Thoracic aorta (tissue), 2 donors: ENCODE measurements at regions not wholly inside any gene's neighbourhood (a gene's known extent, or its start where the extent isn't known, plus 50 kb on each side); places are given as distances from the start of the nearest gene placed in this dataset.
"Not testable (repeated sequence)": the region's sequence is repeated elsewhere in the genome, so short reads cannot be mapped to it uniquely, and the experiment has no call there.

Source experiments
- ATAC-seq: fragments of 150-250 bp; one replicate; pipeline ENCODE4 v1.8.0; 2017; ENCODE audit warnings: low read depth; ENCODE audit not compliant: insufficient number of reproducible peaks, low FRiP score
- DNase-seq: peaks from one replicate; pipeline ENCODE4 v3.0.0-alpha.2; 2020; ENCODE audit warnings: low spot score
- H3K27ac ChIP-seq, 2 donors: fragments of 200-600 bp; sonication (generic); 1 replicate in 1 of 2; 2 replicates in 1 of 2; pipeline ENCODE4 v1.5.1; 2016; ENCODE audit warnings: mild to moderate bottlenecking in 2 of 2, moderate library complexity in 2 of 2
- H3K27me3 ChIP-seq: fragments of 200-600 bp; sonication (generic); replicated peaks from 2 replicates; pipeline ENCODE4 v1.6.0; 2016; ENCODE audit warnings: mild to moderate bottlenecking; ENCODE audit not compliant: insufficient read depth
- H3K36me3 ChIP-seq: fragments of 200-600 bp; sonication (generic); one replicate; pipeline ENCODE4 v1.5.1; 2016
- H3K4me1 ChIP-seq, 2 donors: fragments of 200-600 bp; sonication (generic); 1 replicate in 1 of 2; 2 replicates in 1 of 2; pipeline versions ENCODE4 v1.5.1 to v1.6.0; 2016; ENCODE audit warnings: low read depth in 2 of 2, mild to moderate bottlenecking in 1 of 2; ENCODE audit not compliant: control insufficient read depth in 1 of 2
- H3K4me3 ChIP-seq: fragments of 200-600 bp; sonication (generic); 2 replicates; pipeline ENCODE4 v1.5.1; 2016; ENCODE audit warnings: mild to moderate bottlenecking
- H3K9me3 ChIP-seq: fragments of 200-600 bp; sonication (generic); 2 replicates; pipeline ENCODE4 v1.5.1; 2016
- TF ChIP-seq, protein P1 (sequence below): fragments of 200-600 bp; sonication (generic); IDR thresholded peaks from one replicate; pipeline ENCODE4 v1.5.1; 2019; ENCODE audit warnings: antibody characterized with exemption

DNA sequence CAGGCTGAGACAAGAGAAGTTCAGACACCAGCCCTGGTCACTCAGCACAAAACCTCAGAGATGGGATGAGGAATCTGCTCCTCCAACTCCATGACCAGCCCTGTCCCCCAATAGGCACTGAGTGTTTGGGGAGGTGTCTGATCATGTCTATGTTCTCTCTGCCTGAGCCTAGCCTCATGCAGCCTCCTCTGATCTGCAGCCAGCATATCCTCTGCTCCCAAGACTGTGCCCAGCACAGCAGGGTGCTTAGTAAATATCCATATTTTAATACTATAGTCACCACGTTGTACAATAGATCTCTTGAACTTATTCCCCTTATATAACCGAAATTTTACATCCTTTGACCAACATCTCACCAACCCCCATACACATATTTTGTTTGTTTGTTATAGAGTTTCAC, 202.9 kb downstream of the MATN1 start:
- no peak for ATAC-seq
- TF ChIP-seq, protein P1, sequence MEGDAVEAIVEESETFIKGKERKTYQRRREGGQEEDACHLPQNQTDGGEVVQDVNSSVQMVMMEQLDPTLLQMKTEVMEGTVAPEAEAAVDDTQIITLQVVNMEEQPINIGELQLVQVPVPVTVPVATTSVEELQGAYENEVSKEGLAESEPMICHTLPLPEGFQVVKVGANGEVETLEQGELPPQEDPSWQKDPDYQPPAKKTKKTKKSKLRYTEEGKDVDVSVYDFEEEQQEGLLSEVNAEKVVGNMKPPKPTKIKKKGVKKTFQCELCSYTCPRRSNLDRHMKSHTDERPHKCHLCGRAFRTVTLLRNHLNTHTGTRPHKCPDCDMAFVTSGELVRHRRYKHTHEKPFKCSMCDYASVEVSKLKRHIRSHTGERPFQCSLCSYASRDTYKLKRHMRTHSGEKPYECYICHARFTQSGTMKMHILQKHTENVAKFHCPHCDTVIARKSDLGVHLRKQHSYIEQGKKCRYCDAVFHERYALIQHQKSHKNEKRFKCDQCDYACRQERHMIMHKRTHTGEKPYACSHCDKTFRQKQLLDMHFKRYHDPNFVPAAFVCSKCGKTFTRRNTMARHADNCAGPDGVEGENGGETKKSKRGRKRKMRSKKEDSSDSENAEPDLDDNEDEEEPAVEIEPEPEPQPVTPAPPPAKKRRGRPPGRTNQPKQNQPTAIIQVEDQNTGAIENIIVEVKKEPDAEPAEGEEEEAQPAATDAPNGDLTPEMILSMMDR = no peak

DNA sequence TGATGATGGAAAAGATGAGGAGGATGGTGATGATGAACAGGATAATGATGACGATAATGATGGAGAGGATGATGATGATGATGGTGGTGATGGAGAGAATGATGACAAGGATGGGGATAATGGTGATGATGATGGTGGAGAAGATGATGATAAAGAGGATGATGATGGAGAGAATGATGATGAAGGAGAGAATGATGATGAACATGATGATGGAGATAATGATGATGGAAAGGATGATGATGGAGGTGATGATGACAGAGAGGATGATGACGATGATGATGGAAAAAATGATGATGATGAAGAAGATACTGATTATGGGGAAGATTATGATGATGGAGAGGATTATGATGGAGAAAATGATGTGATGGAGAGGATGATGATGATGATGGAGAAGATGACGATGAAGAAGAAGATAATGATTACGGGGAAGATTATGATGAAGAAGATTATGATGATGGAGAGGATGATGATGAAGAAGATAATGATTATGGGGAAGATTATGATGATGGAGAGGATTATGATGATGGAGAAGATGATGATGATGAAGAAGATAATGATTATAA, 204.1 kb downstream of the MATN1 start:
- no peak overlapping the region for H3K4me3 ChIP-seq
- TF ChIP-seq, protein P1 = no peak
- no peaks in the 10 kb centered on the region for H3K4me1 ChIP-seq
- H3K9me3 ChIP-seq = no peaks in the 10 kb centered on the region
- no peaks in the 10 kb centered on the region for H3K27me3 ChIP-seq
- H3K36me3 ChIP-seq = no peaks in the 10 kb centered on the region
- DNase-seq (no peak), ATAC-seq (no peak)
- H3K27ac ChIP-seq = no peak overlapping the region

More for the DNA sequence above, 202.9 kb downstream of the MATN1 start:
- Histone ChIP-seq H3K27me3 (no peaks in the 10 kb centered on the region), H3K4me3 (no peak overlapping the region), H3K4me1 (no peaks in the 10 kb centered on the region), H3K27ac (no peak overlapping the region), H3K36me3 (no peaks in the 10 kb centered on the region), H3K9me3 (no peaks in the 10 kb centered on the region)
- no peak for DNase-seq

DNA sequence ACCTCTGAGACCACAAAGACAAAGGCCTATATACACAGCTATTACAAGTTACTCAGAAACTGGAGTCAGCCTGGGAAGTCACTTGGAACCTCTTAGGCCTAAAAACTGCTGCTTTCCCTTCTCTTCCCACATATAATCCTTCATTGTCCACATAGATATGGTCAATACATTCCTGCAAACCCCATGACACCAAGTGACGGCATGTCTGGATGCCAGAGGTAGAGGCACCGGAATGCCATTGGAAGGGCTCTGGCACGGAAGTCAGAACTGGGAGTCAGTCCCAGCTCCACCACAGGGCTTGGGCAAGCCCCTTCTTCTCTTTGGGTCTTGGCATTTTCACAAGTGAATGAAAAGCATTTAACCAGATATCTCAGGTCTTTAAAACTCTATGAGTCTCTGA, 204.7 kb downstream of the MATN1 start:
- ATAC-seq = no peak
- TF ChIP-seq, protein P1 = no peak
- H3K9me3 ChIP-seq = no peaks in the 10 kb centered on the region
- no peaks in the 10 kb centered on the region for H3K4me1 ChIP-seq
- no peaks in the 10 kb centered on the region for H3K27me3 ChIP-seq
- no peak overlapping the region for H3K4me3 ChIP-seq
- no peaks in the 10 kb centered on the region for H3K36me3 ChIP-seq
- H3K27ac ChIP-seq = no peak overlapping the region
- DNase-seq = no peak

DNA sequence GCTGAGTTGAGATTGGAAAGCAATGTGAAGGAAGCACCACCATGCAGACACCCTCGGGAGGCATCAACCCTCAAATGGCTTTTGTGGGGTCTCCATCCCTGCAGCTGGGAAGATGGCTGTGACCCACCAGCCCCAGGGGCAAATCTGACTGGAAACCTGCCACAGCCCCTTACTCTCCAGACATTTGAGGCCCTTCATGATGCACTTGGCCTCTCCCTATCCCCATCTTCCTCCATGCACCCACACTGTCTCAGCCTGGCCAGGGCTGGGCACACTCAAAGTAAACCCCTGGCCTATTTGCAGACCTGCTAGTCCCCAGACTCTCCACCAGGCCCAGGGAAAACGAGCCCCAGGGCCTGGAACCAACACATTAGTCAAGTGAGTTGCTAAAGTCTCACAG, 205.2 kb downstream of the MATN1 start:
- ATAC-seq (no peak), DNase-seq (no peak)
- Histone ChIP-seq H3K27me3 (no peaks in the 10 kb centered on the region), H3K27ac (no peak overlapping the region), H3K4me3 (no peak overlapping the region), H3K36me3 (no peaks in the 10 kb centered on the region), H3K9me3 (no peaks in the 10 kb centered on the region), H3K4me1 (no peaks in the 10 kb centered on the region)
- TF ChIP-seq, protein P1 = no peak

DNA sequence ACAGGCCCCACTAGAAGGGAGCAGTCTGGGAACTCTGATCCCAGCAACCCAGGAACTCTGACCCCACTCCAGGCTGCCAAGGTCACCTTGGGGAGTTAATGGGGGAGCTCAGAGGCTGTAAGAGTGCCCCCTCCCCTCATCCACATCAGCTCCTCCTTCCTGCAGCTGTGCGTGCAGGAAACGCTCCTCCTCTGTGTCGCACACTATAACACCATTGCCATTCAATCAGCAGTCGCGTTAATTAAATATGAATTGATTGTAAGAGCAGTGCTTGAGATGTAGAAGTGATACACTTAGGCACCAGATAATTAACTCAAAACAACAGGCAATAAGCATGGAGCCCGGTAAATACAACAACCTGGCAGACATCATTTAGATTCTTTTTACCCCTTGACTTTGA, 205.7 kb downstream of the MATN1 start:
- H3K9me3 ChIP-seq, H3K4me3 ChIP-seq, H3K27me3 ChIP-seq, H3K4me1 ChIP-seq, ATAC-seq, H3K27ac ChIP-seq, DNase-seq, H3K36me3 ChIP-seq: not testable (repeated sequence)

DNA sequence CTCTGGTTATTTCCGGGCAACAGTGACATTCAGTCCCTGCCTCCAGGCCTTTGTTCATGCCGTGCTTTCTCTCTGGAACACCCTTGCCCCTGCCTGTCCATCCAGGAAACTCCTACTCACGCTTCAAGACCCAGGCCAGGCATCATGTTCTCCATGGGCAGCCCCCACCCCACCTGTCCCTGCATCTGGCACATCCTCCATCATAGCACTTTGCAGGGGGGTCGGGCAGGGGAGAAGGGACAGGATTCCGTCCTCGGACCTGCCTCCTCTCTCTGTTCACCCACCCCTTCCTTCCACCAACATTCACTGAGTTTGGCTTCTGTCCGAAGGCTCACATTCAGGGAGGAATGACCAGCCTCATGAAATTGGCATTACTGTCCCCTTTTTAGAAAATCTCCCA, 206.1 kb downstream of the MATN1 start:
- not testable (repeated sequence) for H3K27me3 ChIP-seq, H3K4me3 ChIP-seq, H3K9me3 ChIP-seq, DNase-seq, H3K4me1 ChIP-seq, H3K27ac ChIP-seq, H3K36me3 ChIP-seq, ATAC-seq
